DMS114 treated with DMSO at 0.1 percent for 48 hours (cell line): ENCODE measurements at regions not wholly inside any gene's neighbourhood (a gene's known extent, or its start where the extent isn't known, plus 50 kb on each side); places are given as distances from the start of the nearest gene placed in this dataset.

ENCODE experiments used
- DNase-seq: peaks from one replicate; lab custom pipeline; 2025; ENCODE audit not compliant: unreplicated experiment; lab: John Stamatoyannopoulos, UW

GRCh38 chr6:168384045-168385036, 56.6 kb upstream of the SMOC2 start:
- no peak for DNase-seq

GRCh38 chr6:168385037-168385759, 55.8 kb upstream of the SMOC2 start:
- DNase-seq, result no peak

- no peak for DNase-seq
Measured at GRCh38 chr6:168385858-168386735, 54.9 kb upstream of the SMOC2 start.

- no peak for DNase-seq
Measured at GRCh38 chr6:168386973-168387372, 54.0 kb upstream of the SMOC2 start.

GRCh38 chr6:168387426-168387825, 53.6 kb upstream of the SMOC2 start:
- no peak for DNase-seq

- no peak for DNase-seq
Measured at GRCh38 chr6:168387911-168388310, 53.1 kb upstream of the SMOC2 start.

GRCh38 chr6:168388641-168389633, 52.0 kb upstream of the SMOC2 start:
- no peak for DNase-seq

- no peak for DNase-seq
Measured at GRCh38 chr6:168390749-168391420, 50.1 kb upstream of the SMOC2 start.
